ENCODE measurements at regions not wholly inside any gene's neighbourhood (a gene's known extent, or its start where the extent isn't known, plus 50 kb on each side); places are given as distances from the start of the nearest gene placed in this dataset.

- DNase-seq: peak; percentile 13
Observed at GRCh38 chr7:124692425-124692824, 73.2 kb downstream of the GPR37 start.

- no peak for DNase-seq
Observed at GRCh38 chr7:124690840-124691239, 74.8 kb downstream of the GPR37 start.

- no peak for DNase-seq
Observed at GRCh38 chr7:124689931-124690330, 75.7 kb downstream of the GPR37 start.

GRCh38 chr7:124689523-124689922, 76.1 kb downstream of the GPR37 start:
- DNase-seq: no peak

GRCh38 chr7:124688991-124689390, 76.6 kb downstream of the GPR37 start:
- DNase-seq: peak; percentile 62

- no peak for DNase-seq
Observed at GRCh38 chr7:124686543-124687171, 78.9 kb downstream of the GPR37 start.

- DNase-seq: no peak
Observed at GRCh38 chr7:124681946-124682345, 83.6 kb downstream of the GPR37 start.

- no peak for DNase-seq
Observed at GRCh38 chr7:124680304-124680703, 85.3 kb downstream of the GPR37 start.

- no peak for DNase-seq
Observed at GRCh38 chr7:124679586-124680225, 85.9 kb downstream of the GPR37 start.

- no peak for DNase-seq
Observed at GRCh38 chr7:124679146-124679545, 86.4 kb downstream of the GPR37 start.

- DNase-seq: no peak
Observed at GRCh38 chr7:124674451-124674850, 91.1 kb downstream of the GPR37 start.

GRCh38 chr7:124672011-124672410, 93.6 kb downstream of the GPR37 start:
- DNase-seq: no peak

GRCh38 chr7:124667312-124668153, 98.1 kb downstream of the GPR37 start:
- DNase-seq: peak; percentile 82

- no peak for DNase-seq
Observed at GRCh38 chr7:124662937-124663336, 102.7 kb downstream of the GPR37 start.

GRCh38 chr7:124662372-124662771, 103.2 kb downstream of the GPR37 start:
- DNase-seq: no peak

- DNase-seq: no peak
Observed at GRCh38 chr7:124655990-124656389, 109.6 kb downstream of the GPR37 start.

- peak; percentile 50 for DNase-seq
Observed at GRCh38 chr7:124652237-124652636, 113.4 kb downstream of the GPR37 start.

GRCh38 chr7:124651136-124651535, 114.5 kb downstream of the GPR37 start:
- no peak for DNase-seq

- no peak for DNase-seq
Observed at GRCh38 chr7:124649397-124650014, 116.1 kb downstream of the GPR37 start.

- no peak for DNase-seq
Observed at GRCh38 chr7:124647630-124648306, 117.8 kb downstream of the GPR37 start.

- DNase-seq: no peak
Observed at GRCh38 chr7:124645704-124646103, 119.9 kb downstream of the GPR37 start.

GRCh38 chr7:124643311-124643811, 122.2 kb downstream of the GPR37 start:
- no peak for DNase-seq

GRCh38 chr7:124635416-124635815, 130.2 kb downstream of the GPR37 start:
- DNase-seq: no peak

Measured in NCI-H226 (cell line).